Keratinocyte (primary cell): ENCODE measurements at regions not wholly inside any gene's neighbourhood (a gene's known extent, or its start where the extent isn't known, plus 50 kb on each side); places are given as distances from the start of the nearest gene placed in this dataset.

Source experiments
- CTCF ChIP-seq, 3 experiments: IDR thresholded peaks in 1 of 3; conservative IDR thresholded peaks in 1 of 3; optimal IDR thresholded peaks in 1 of 3; 2 replicates in 2 of 3; 3 replicates in 1 of 3; pipeline versions ENCODE3 to v1.5.1; 2011; ENCODE audit warnings: low read length in 3 of 3, mild to moderate bottlenecking in 3 of 3, moderate library complexity in 2 of 3, control low read depth in 1 of 3, inconsistent platforms in 1 of 3; ENCODE audit not compliant: insufficient read depth in 2 of 3; ENCODE audit errors: extremely low read depth in 1 of 3
- EZH2 ChIP-seq: IDR thresholded peaks from one replicate; pipeline ENCODE4 v1.6.1; 2012; ENCODE audit warnings: inconsistent platforms, mild to moderate bottlenecking, low read length, moderate library complexity

- TF ChIP-seq CTCF (optimal IDR thresholded peaks at IDR 0.05 in 1 of 3, IDR thresholded peaks at IDR 0.05 in 1 of 3, conservative IDR thresholded peaks at IDR 0.05 in 1 of 3; ENCODE audit: extremely low read depth in 1 of 3, insufficient read depth in 2 of 3, low read length in 3 of 3) = no peak
- no peak for TF ChIP-seq EZH2
These were observed 1406.6 kb upstream of the ACVR2A start for GRCh38 chr2:146438246-146438645.
